Neural crest cell (in vitro differentiated cells): ENCODE measurements at regions not wholly inside any gene's neighbourhood (a gene's known extent, or its start where the extent isn't known, plus 50 kb on each side); places are given as distances from the start of the nearest gene placed in this dataset.

Source experiments
- DNase-seq: peaks from one replicate; pipeline ENCODE4 v3.0.0; 2021; ENCODE audit warnings: low read depth, mixed read lengths, low spot score
- H3K27ac Mint-ChIP-seq: one replicate; pipeline ENCODE4 v1.8.0; 2021; ENCODE audit warnings: mild to moderate bottlenecking, mixed read lengths; ENCODE audit not compliant: unreplicated experiment
- H3K27me3 Mint-ChIP-seq: 2 replicates; pipeline ENCODE4 v1.8.0; 2021; ENCODE audit warnings: low read depth, mild to moderate bottlenecking, mixed read lengths
- H3K36me3 Mint-ChIP-seq: 2 replicates; pipeline ENCODE4 v1.8.0; 2021; ENCODE audit warnings: low read depth, mild to moderate bottlenecking, mixed read lengths
- H3K4me1 Mint-ChIP-seq: 2 replicates; pipeline ENCODE4 v1.8.0; 2021; ENCODE audit warnings: mixed read lengths
- H3K4me3 Mint-ChIP-seq: one replicate; pipeline ENCODE4 v1.8.0; 2021; ENCODE audit warnings: mild to moderate bottlenecking, mixed read lengths
- H3K9me3 Mint-ChIP-seq: 2 replicates; pipeline ENCODE4 v1.8.0; 2021; ENCODE audit warnings: mixed read lengths
- TF ChIP-seq, protein P1 (sequence below): fragments of 200-600 bp; sonication (generic); conservative IDR thresholded peaks from 2 replicates; pipeline ENCODE4 v1.5.0; 2021; ENCODE audit warnings: antibody characterized with exemption, mild to moderate bottlenecking

DNA sequence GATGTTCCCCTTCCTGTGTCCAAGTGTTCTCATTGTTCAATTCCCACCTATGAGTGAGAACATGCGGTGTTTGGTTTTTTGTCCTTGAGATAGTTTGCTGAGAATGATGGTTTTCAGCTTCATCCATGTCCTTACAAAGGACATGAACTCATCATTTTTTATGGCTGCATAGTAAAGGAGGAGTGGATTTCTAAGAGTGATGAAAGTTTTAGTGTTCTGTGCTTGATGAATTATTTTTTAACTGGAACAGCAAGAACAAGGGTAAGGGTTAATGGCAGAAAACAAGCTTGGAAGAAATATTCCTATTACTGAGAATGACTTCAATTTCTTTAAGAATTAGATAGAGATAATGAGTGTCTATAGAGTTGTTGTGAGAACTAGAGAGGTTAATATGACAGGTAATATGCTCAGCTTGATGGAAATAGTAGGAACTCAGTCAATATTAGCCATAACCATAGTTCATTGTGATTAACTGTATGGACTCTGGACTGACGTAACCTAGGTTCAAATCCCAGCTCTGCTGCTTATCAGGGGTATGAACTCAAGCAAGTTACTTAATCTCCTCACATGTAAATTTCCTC lies 190.0 kb downstream of the RPS12 start:
- peaks cover 2% of the 10 kb centered on the region for H3K9me3 Mint-ChIP-seq
- TF ChIP-seq, protein P1, sequence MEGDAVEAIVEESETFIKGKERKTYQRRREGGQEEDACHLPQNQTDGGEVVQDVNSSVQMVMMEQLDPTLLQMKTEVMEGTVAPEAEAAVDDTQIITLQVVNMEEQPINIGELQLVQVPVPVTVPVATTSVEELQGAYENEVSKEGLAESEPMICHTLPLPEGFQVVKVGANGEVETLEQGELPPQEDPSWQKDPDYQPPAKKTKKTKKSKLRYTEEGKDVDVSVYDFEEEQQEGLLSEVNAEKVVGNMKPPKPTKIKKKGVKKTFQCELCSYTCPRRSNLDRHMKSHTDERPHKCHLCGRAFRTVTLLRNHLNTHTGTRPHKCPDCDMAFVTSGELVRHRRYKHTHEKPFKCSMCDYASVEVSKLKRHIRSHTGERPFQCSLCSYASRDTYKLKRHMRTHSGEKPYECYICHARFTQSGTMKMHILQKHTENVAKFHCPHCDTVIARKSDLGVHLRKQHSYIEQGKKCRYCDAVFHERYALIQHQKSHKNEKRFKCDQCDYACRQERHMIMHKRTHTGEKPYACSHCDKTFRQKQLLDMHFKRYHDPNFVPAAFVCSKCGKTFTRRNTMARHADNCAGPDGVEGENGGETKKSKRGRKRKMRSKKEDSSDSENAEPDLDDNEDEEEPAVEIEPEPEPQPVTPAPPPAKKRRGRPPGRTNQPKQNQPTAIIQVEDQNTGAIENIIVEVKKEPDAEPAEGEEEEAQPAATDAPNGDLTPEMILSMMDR = no peak
- no peaks in the 10 kb centered on the region for H3K27me3 Mint-ChIP-seq
- no peak overlapping the region for H3K27ac Mint-ChIP-seq
- peaks cover 11% of the 10 kb centered on the region for H3K4me1 Mint-ChIP-seq
- DNase-seq = no peak
- no peak overlapping the region for H3K4me3 Mint-ChIP-seq
- H3K36me3 Mint-ChIP-seq = peaks cover 2% of the 10 kb centered on the region

DNA sequence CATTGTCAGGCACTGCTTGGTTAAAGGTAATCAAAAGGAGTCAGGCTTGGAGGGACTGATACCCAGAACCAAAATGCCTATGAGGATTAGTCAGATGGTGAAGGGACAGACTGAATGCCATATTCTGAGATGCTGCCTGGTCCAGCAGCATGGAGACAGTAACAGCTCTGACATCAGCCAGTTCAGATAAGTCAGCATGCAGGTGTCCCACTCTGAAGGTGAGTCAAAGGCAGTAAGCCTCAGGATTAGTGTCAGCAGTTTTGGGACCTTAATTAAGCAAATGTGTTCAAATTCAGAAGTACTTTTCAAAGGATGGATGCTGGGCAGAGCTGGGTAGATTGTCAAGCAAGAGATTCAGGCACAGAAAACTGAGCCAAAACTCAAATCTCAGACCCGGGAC lies 198.4 kb downstream of the RPS12 start:
- no peaks in the 10 kb centered on the region for H3K9me3 Mint-ChIP-seq
- no peak overlapping the region for H3K27ac Mint-ChIP-seq
- H3K4me3 Mint-ChIP-seq = no peak overlapping the region
- no peak for DNase-seq
- H3K36me3 Mint-ChIP-seq = no peaks in the 10 kb centered on the region
- H3K27me3 Mint-ChIP-seq = no peaks in the 10 kb centered on the region
- H3K4me1 Mint-ChIP-seq = no peaks in the 10 kb centered on the region
- TF ChIP-seq, protein P1 = no peak

DNA sequence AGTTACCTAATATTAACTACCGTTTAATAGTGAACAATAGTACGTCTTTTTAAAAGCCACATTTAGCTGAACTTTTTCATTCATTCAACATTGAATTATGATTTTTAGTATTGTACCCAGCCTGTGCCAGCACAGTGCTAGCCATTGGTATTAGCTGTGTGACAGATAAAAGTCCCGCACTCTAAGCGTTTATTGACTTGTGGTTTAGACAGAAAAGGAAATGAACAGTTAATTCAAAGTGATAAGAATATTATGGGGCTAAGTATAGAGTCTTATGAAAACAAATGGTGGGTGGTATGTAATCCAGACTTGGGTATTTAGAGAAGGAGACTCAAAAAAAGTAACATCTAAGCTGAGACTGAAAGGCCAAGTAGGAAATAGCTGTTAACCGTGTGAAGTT lies 202.3 kb downstream of the RPS12 start:
- H3K27me3 Mint-ChIP-seq = no peaks in the 10 kb centered on the region
- DNase-seq = no peak
- H3K4me1 Mint-ChIP-seq = no peaks in the 10 kb centered on the region
- no peak overlapping the region for H3K27ac Mint-ChIP-seq
- H3K9me3 Mint-ChIP-seq = peaks cover 3% of the 10 kb centered on the region
- no peaks in the 10 kb centered on the region for H3K36me3 Mint-ChIP-seq
- TF ChIP-seq, protein P1 = no peak
- no peak overlapping the region for H3K4me3 Mint-ChIP-seq

DNA sequence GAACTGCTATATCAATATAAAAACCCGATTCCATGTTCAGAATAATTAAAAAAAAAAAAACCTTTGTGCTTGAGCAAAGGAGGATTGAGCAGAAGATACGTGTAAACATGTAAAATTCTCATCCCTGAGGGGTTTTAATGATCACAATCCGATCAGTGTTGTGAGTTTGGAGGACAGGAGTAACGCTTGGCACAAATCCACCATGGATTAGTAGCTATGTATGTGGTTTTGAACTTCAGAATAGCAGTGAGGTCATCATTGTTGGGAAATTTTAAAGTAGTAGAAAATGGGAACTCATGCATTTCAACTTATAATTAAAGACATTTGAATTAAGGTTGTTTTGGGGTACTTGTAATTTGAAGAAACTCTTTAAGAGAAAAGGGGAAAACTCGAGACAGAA lies 203.2 kb downstream of the RPS12 start:
- no peak overlapping the region for H3K27ac Mint-ChIP-seq
- H3K36me3 Mint-ChIP-seq = no peaks in the 10 kb centered on the region
- no peak for DNase-seq
- H3K4me3 Mint-ChIP-seq = no peak overlapping the region
- TF ChIP-seq, protein P1 = no peak
- H3K9me3 Mint-ChIP-seq = peaks cover 3% of the 10 kb centered on the region
- no peaks in the 10 kb centered on the region for H3K4me1 Mint-ChIP-seq
- H3K27me3 Mint-ChIP-seq = no peaks in the 10 kb centered on the region

DNA sequence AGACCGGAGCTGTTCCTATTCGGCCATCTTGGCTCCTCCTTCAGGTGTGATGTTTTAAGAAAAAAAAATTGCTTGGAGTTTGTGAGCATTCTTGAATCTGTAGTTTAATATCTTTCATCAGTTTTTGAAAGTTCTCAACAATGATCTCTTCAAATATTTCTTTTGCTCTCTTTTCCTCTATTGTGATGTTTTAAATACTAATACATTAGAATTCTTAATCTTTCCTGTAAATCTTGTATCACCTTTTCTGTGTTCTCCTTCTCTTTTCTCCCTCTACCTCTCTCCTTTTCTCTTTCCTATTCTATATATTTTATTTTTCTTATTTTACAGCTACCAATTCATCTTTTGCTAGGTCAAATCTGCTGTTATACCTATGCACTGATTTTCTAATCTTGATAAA lies 212.3 kb downstream of the RPS12 start:
- Mint-ChIP-seq H3K27ac (no peak overlapping the region), H3K36me3 (peaks cover 12% of the 10 kb centered on the region), H3K4me1 (no peaks in the 10 kb centered on the region), H3K27me3 (no peaks in the 10 kb centered on the region), H3K9me3 (peaks cover 8% of the 10 kb centered on the region), H3K4me3 (no peak overlapping the region)
- TF ChIP-seq, protein P1 = no peak
- no peak for DNase-seq
